ENCODE measurements at regions not wholly inside any gene's neighbourhood (a gene's known extent, or its start where the extent isn't known, plus 50 kb on each side); places are given as distances from the start of the nearest gene placed in this dataset.
"Not testable (repeated sequence)": the region's sequence is repeated elsewhere in the genome, so short reads cannot be mapped to it uniquely, and the experiment has no call there.

GRCh38 chrX:39421006-39421405 lies 619.7 kb downstream of the MID1IP1 start:
- no peak for DNase-seq

GRCh38 chrX:39425124-39425806 lies 624.0 kb downstream of the MID1IP1 start:
- DNase-seq: no peak

GRCh38 chrX:39426101-39426500 lies 624.8 kb downstream of the MID1IP1 start:
- no peak for DNase-seq

- no peak for DNase-seq
Observed at GRCh38 chrX:39427492-39427891, 626.2 kb downstream of the MID1IP1 start.

GRCh38 chrX:39427906-39428305 lies 626.6 kb downstream of the MID1IP1 start:
- no peak for DNase-seq

- DNase-seq: no peak
Observed at GRCh38 chrX:39430551-39430950, 629.3 kb downstream of the MID1IP1 start.

GRCh38 chrX:39431893-39432292 lies 630.6 kb downstream of the MID1IP1 start:
- no peak for DNase-seq

- not testable (repeated sequence) for DNase-seq
Observed at GRCh38 chrX:39434671-39435070, 633.4 kb downstream of the MID1IP1 start.

- DNase-seq: not testable (repeated sequence)
Observed at GRCh38 chrX:39436538-39436937, 635.3 kb downstream of the MID1IP1 start.

GRCh38 chrX:39437670-39438441 lies 636.6 kb downstream of the MID1IP1 start:
- DNase-seq: no peak

- no peak for DNase-seq
Observed at GRCh38 chrX:39438603-39439602, 637.6 kb downstream of the MID1IP1 start.

GRCh38 chrX:39439906-39440798 lies 638.9 kb downstream of the MID1IP1 start:
- no peak for DNase-seq

- no peak for DNase-seq
Observed at GRCh38 chrX:39440799-39441284, 639.6 kb downstream of the MID1IP1 start.

GRCh38 chrX:39442332-39442731 lies 641.1 kb downstream of the MID1IP1 start:
- DNase-seq: no peak

- no peak for DNase-seq
Observed at GRCh38 chrX:39443240-39443639, 642.0 kb downstream of the MID1IP1 start.

- DNase-seq: no peak
Observed at GRCh38 chrX:39445336-39445735, 644.1 kb downstream of the MID1IP1 start.

GRCh38 chrX:39449352-39449751 lies 648.1 kb downstream of the MID1IP1 start:
- no peak for DNase-seq

GRCh38 chrX:39450234-39450977 lies 647.4 kb downstream of the BCOR start:
- DNase-seq: peak; percentile 40

- DNase-seq: no peak
Observed at GRCh38 chrX:39451046-39451445, 646.7 kb downstream of the BCOR start.

GRCh38 chrX:39452401-39452800 lies 645.4 kb downstream of the BCOR start:
- DNase-seq: no peak

All from NCI-H2171 (cell line).